Gastrocnemius medialis (tissue), 4 donors: ENCODE measurements at regions not wholly inside any gene's neighbourhood (a gene's known extent, or its start where the extent isn't known, plus 50 kb on each side); places are given as distances from the start of the nearest gene placed in this dataset.
"Not testable (repeated sequence)": the region's sequence is repeated elsewhere in the genome, so short reads cannot be mapped to it uniquely, and the experiment has no call there.

Experiments used
- ATAC-seq, 2 donors: fragments of 150-250 bp; one replicate each; pipeline ENCODE4 v1.9.1; 2016
- DNase-seq, 2 donors: peaks; one replicate each; pipeline ENCODE4 v3.0.0-alpha.2; 2019
- H3K27ac ChIP-seq, 4 donors: fragments of 200-600 bp; sonication (generic); 1 replicate in 1 of 4; 2 replicates in 3 of 4; pipeline ENCODE4 v1.5.1; 2016 to 2018; ENCODE audit warnings: mild to moderate bottlenecking in 2 of 4, moderate library complexity in 1 of 4
- H3K27me3 ChIP-seq, 3 donors: fragments of 200-600 bp; sonication (generic) in 2 of 3; 1 replicate in 1 of 3; 2 replicates in 2 of 3; pipeline versions ENCODE4 v1.5.1 to v1.6.0; 2016 to 2019; ENCODE audit warnings: mild to moderate bottlenecking in 1 of 3, moderate library complexity in 1 of 3
- H3K36me3 ChIP-seq, 2 donors: fragments of 200-600 bp; sonication (generic) in 1 of 2; one replicate each; pipeline ENCODE4 v1.5.1; 2017 to 2018
- H3K4me1 ChIP-seq, 2 donors: fragments of 200-600 bp; sonication (generic) in 1 of 2; one replicate each; pipeline ENCODE4 v1.5.1; 2016 to 2017; ENCODE audit warnings: mild to moderate bottlenecking in 2 of 2
- H3K4me3 ChIP-seq, 4 donors: fragments of 200-600 bp; sonication (generic) in 3 of 4; 1 replicate in 1 of 4; 2 replicates in 3 of 4; pipeline ENCODE4 v1.5.1; 2016 to 2019; ENCODE audit warnings: mild to moderate bottlenecking in 2 of 4
- H3K9me3 ChIP-seq, 3 donors: fragments of 200-600 bp; sonication (generic) in 2 of 3; 1 replicate in 1 of 3; 2 replicates in 2 of 3; pipeline ENCODE4 v1.5.1; 2016 to 2019
- POLR2A ChIP-seq, 2 donors: fragments of 450-650 bp; IDR thresholded peaks; one replicate each; pipeline ENCODE4 v1.6.1; 2017; ENCODE audit warnings: antibody characterized with exemption in 2 of 2, mild to moderate bottlenecking in 2 of 2, moderate library complexity in 2 of 2
- in situ Hi-C, 4 donors: fragments of 200-750 bp; cut with MboI; loops; one replicate each; pipeline versions ENCODE4 v1.15.0 to v1.8.0; 2017; ENCODE audit warnings: low sequenced_read_pairs in 4 of 4
- intact Hi-C: fragments of 100-400 bp; cut with DNase I; formaldehyde crosslinking; loops from one replicate; pipeline ENCODE4 v1.15.1; 2023; ENCODE audit warnings: low total_unique reads
- TF ChIP-seq, protein P1 (sequence below), 5 experiments: fragments of 450-650 bp in 3 of 5; fragments of 200-600 bp in 2 of 5; sonication (generic) in 2 of 5; IDR thresholded peaks in 4 of 5; conservative IDR thresholded peaks in 1 of 5; 1 replicate in 4 of 5; 2 replicates in 1 of 5; pipeline ENCODE4 v1.5.1; 2016 to 2019; ENCODE audit warnings: antibody characterized with exemption in 5 of 5, mild to moderate bottlenecking in 3 of 5, moderate library complexity in 3 of 5

DNA sequence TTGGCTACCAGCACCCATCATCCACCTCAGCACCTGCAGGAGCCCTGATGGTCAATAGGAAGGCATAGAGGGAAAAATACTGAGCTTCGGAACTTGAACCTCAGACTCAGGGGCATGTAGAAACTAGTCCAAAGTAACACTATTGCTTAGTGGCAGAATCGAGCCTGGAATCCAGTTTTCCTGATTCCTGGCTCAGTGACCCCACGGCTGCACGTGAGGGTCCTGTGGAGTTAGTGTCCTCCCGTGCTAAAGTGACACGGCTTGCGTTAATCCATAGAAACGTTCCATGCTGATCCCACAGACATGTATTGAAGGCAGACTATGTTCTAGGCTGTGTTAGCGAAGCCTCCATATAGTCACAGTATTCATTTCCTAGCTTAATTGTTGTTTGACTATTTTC lies 747.0 kb upstream of the TPTE start:
- no peak for TF ChIP-seq POLR2A (IDR thresholded peaks at IDR 0.05)
- TF ChIP-seq, protein P1, sequence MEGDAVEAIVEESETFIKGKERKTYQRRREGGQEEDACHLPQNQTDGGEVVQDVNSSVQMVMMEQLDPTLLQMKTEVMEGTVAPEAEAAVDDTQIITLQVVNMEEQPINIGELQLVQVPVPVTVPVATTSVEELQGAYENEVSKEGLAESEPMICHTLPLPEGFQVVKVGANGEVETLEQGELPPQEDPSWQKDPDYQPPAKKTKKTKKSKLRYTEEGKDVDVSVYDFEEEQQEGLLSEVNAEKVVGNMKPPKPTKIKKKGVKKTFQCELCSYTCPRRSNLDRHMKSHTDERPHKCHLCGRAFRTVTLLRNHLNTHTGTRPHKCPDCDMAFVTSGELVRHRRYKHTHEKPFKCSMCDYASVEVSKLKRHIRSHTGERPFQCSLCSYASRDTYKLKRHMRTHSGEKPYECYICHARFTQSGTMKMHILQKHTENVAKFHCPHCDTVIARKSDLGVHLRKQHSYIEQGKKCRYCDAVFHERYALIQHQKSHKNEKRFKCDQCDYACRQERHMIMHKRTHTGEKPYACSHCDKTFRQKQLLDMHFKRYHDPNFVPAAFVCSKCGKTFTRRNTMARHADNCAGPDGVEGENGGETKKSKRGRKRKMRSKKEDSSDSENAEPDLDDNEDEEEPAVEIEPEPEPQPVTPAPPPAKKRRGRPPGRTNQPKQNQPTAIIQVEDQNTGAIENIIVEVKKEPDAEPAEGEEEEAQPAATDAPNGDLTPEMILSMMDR (IDR thresholded peaks at IDR 0.05 in 4 of 5, conservative IDR thresholded peaks at IDR 0.05 in 1 of 5), result no peak
- H3K4me3 ChIP-seq, result no peak overlapping the region
- no peaks in the 10 kb centered on the region for H3K36me3 ChIP-seq
- no peaks in the 10 kb centered on the region for H3K4me1 ChIP-seq
- in situ Hi-C loops, result no loop called here
- H3K27ac ChIP-seq, result no peak overlapping the region
- DNase-seq, result no peak
- ATAC-seq, result no peak
- peaks cover 0 to 3% (median 0%) of the 10 kb centered on the region in 3 donors for H3K9me3 ChIP-seq
- intact Hi-C loops, result no loop called here
- H3K27me3 ChIP-seq, result no peaks in the 10 kb centered on the region

DNA sequence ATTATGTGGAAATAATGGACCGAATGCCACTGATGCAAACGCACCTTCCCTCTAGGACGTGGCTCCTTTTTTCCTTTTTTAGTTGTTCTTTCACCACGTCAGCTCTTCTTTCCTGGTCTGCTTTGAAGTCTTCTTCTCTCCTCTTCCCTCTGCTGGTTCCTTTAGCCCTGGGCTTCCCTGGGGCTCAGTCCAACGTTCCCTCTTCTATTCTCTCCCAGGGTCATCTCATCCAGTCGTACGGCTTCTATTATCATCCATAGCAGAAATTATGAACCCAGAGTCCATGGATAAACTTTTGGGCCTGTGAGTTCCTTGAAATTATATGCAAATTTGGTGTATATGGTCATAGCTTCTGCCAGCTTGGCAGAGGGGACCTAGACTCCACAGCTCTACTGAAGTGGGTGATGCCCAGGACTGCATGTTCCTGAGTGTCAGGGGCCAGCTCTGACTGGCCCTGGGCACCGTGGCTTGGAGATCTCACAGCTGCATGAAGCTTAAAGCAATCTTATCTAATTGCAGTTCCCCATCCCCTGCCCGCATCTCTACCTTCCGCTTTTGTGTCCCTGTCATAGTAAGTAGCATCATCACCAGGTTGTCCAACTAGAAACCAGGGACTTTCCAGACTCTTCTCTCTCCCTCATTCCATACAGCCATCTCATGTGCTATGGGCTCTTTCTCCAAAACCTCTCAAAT lies 746.3 kb upstream of the TPTE start:
- H3K4me3 ChIP-seq, H3K27ac ChIP-seq, H3K36me3 ChIP-seq, DNase-seq, ATAC-seq, H3K27me3 ChIP-seq, intact Hi-C loops, H3K9me3 ChIP-seq, H3K4me1 ChIP-seq, in situ Hi-C loops: not testable (repeated sequence)

DNA sequence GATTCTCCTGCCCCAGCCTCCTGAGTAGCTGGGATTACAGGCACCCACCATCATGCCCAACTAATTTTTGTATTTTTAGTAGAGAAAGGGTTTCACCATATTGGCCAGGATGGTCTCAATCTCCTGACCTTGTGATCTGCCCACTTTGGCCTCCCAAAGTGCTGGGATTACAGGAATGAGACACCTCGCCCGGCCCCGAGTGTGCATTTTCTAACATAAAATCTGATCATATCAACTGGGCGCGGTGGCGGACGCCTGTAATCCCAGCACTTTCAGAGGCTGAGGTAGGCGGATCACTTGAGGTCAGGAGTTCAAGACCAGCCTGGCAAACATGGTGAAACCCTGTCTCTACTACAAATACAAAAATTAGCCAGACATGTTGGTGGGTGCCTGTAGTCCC lies 745.5 kb upstream of the TPTE start:
- H3K9me3 ChIP-seq, ATAC-seq, H3K4me1 ChIP-seq, H3K27ac ChIP-seq, H3K27me3 ChIP-seq, H3K4me3 ChIP-seq, in situ Hi-C loops, intact Hi-C loops, H3K36me3 ChIP-seq, DNase-seq: not testable (repeated sequence)

GRCh38 chr21:9776286-9777020 lies 744.9 kb upstream of the TPTE start:
- H3K9me3 ChIP-seq, ATAC-seq, intact Hi-C loops, H3K4me3 ChIP-seq, H3K27me3 ChIP-seq, in situ Hi-C loops, DNase-seq, H3K4me1 ChIP-seq, H3K27ac ChIP-seq, H3K36me3 ChIP-seq: not testable (repeated sequence)

GRCh38 chr21:9778541-9778940 lies 742.8 kb upstream of the TPTE start:
- DNase-seq, H3K36me3 ChIP-seq, in situ Hi-C loops, H3K27me3 ChIP-seq, H3K4me3 ChIP-seq, intact Hi-C loops, H3K9me3 ChIP-seq, H3K27ac ChIP-seq, H3K4me1 ChIP-seq, ATAC-seq: not testable (repeated sequence)

- no peak for ATAC-seq
- no peak for DNase-seq
- Histone ChIP-seq H3K27me3 (no peaks in the 10 kb centered on the region), H3K36me3 (no peaks in the 10 kb centered on the region), H3K4me3 (no peak overlapping the region), H3K4me1 (no peaks in the 10 kb centered on the region), H3K9me3 (no peaks in the 10 kb centered on the region), H3K27ac (no peak overlapping the region)
- TF ChIP-seq POLR2A (IDR thresholded peaks at IDR 0.05), result no peak
- TF ChIP-seq, protein P1 (IDR thresholded peaks at IDR 0.05 in 4 of 5, conservative IDR thresholded peaks at IDR 0.05 in 1 of 5), result no peak
- in situ Hi-C loops (no loop called here), intact Hi-C loops (no loop called here)
Observed at GRCh38 chr21:9780441-9780937, 740.9 kb upstream of the TPTE start.

DNA sequence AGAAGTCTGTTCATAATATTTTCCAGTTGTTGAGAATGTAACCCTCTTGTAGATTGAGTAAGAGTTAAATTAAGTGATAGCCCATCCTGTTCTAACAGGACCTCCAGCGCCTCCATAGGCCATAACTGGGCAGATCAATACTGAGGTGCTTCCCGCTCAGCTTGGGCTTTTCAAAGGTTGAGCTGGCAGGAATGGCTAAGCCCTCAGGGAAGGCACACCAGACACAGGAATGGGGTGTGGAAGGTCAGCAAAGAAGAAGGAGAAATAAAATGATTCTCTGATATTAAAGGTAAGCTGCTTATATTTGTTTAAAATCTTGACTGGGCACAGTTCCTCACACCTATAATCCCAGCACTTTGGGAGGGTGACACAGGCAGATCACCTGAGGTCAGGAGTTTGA lies 737.8 kb upstream of the TPTE start:
- H3K27ac ChIP-seq, DNase-seq, intact Hi-C loops, H3K4me1 ChIP-seq, H3K27me3 ChIP-seq, H3K4me3 ChIP-seq, H3K9me3 ChIP-seq, H3K36me3 ChIP-seq, in situ Hi-C loops, ATAC-seq: not testable (repeated sequence)

- H3K27ac ChIP-seq, H3K27me3 ChIP-seq, H3K4me3 ChIP-seq, H3K4me1 ChIP-seq, DNase-seq, in situ Hi-C loops, H3K9me3 ChIP-seq, H3K36me3 ChIP-seq, intact Hi-C loops, ATAC-seq: not testable (repeated sequence)
Observed at GRCh38 chr21:9784201-9784600, 737.2 kb upstream of the TPTE start.

DNA sequence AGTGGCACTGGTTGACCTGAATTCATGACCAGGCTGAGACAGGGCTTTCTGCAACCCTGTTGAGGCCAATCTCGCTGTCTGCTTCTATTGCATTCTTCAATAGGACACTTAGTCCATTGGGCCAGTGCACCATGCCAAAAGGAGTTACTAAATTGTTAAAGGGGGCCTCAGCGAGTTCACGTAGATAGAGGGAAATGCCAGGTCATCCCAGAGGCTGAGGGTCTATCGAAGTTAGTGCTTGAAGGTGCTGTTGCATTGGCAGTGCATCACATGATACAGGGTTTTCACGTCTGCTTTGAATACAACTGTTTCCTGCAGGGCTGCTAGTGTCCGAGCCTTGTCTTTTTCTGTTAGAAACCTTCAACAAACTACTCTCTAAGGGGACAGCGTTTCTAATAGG lies 735.3 kb upstream of the TPTE start:
- in situ Hi-C loops, H3K27me3 ChIP-seq, DNase-seq, H3K4me3 ChIP-seq, H3K4me1 ChIP-seq, H3K27ac ChIP-seq, ATAC-seq, H3K36me3 ChIP-seq, H3K9me3 ChIP-seq, intact Hi-C loops: not testable (repeated sequence)

DNA sequence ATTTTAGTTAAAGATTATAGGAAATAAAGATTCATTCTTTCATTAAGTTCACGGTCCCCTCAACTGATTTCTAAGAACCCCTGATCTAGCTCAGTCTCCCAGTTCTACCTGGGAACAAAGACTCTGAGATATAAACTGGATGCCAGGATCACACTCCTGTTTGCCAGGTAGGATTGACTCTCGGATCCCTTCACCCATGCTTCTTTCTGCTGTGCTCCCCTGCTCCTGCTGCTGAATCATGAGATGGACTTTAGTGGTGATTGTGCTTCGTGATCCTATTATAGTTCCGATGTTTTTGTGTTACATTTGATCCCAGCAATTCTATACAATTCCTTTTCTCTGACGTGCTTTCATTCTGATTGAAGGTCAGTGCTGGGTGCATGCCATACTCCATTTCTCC lies 733.1 kb upstream of the TPTE start:
- H3K27ac ChIP-seq, intact Hi-C loops, H3K4me3 ChIP-seq, H3K36me3 ChIP-seq, H3K4me1 ChIP-seq, H3K27me3 ChIP-seq, H3K9me3 ChIP-seq, in situ Hi-C loops, ATAC-seq, DNase-seq: not testable (repeated sequence)
